ENCODE measurements at regions not wholly inside any gene's neighbourhood (a gene's known extent, or its start where the extent isn't known, plus 50 kb on each side); places are given as distances from the start of the nearest gene placed in this dataset.

GRCh38 chr2:20549691-20550348 is 101.1 kb downstream of the HS1BP3 start:
- TF ChIP-seq CTCF (conservative IDR thresholded peaks at IDR 0.05; ENCODE audit: low read depth, low read length): no peak
- no peak for TF ChIP-seq EZH2 (IDR thresholded peaks at IDR 0.05; ENCODE audit: low read length, unreplicated experiment)

All from PC-3 (cell line).